Esophagus muscularis mucosa (tissue), 4 donors: ENCODE measurements at regions not wholly inside any gene's neighbourhood (a gene's known extent, or its start where the extent isn't known, plus 50 kb on each side); places are given as distances from the start of the nearest gene placed in this dataset.

Experiments used
- CTCF ChIP-seq, 3 experiments: fragments of 200-600 bp in 2 of 3; fragments of 450-650 bp in 1 of 3; sonication (generic) in 2 of 3; IDR thresholded peaks; one replicate each; pipeline ENCODE4 v1.5.1; 2017 to 2019; ENCODE audit warnings: antibody characterized with exemption in 3 of 3, mild to moderate bottlenecking in 2 of 3, moderate library complexity in 1 of 3
- EP300 ChIP-seq: sonication (generic); formaldehyde crosslinking; IDR thresholded peaks from one replicate; pipeline ENCODE4 v1.6.1; 2017; ENCODE audit warnings: antibody characterized with exemption
- POLR2A ChIP-seq: fragments of 450-650 bp; IDR thresholded peaks from one replicate; pipeline ENCODE4 v1.6.1; 2017; ENCODE audit warnings: antibody characterized with exemption, moderate library complexity, mild to moderate bottlenecking, low read depth
- POLR2AphosphoS5 ChIP-seq, 2 donors: sonication (generic); formaldehyde crosslinking; IDR thresholded peaks; one replicate each; pipeline ENCODE4 v1.6.1; 2017; ENCODE audit warnings: antibody characterized with exemption in 2 of 2

- TF ChIP-seq CTCF (IDR thresholded peaks at IDR 0.05): no peak
- no peak for TF ChIP-seq POLR2A
- no peak for TF ChIP-seq POLR2AphosphoS5 (IDR thresholded peaks at IDR 0.05)
- no peak for TF ChIP-seq EP300
Measured at GRCh38 chr12:34605955-34606748, 583.9 kb downstream of the ALG10 start.
